ENCODE measurements at regions not wholly inside any gene's neighbourhood (a gene's known extent, or its start where the extent isn't known, plus 50 kb on each side); places are given as distances from the start of the nearest gene placed in this dataset.

DNA sequence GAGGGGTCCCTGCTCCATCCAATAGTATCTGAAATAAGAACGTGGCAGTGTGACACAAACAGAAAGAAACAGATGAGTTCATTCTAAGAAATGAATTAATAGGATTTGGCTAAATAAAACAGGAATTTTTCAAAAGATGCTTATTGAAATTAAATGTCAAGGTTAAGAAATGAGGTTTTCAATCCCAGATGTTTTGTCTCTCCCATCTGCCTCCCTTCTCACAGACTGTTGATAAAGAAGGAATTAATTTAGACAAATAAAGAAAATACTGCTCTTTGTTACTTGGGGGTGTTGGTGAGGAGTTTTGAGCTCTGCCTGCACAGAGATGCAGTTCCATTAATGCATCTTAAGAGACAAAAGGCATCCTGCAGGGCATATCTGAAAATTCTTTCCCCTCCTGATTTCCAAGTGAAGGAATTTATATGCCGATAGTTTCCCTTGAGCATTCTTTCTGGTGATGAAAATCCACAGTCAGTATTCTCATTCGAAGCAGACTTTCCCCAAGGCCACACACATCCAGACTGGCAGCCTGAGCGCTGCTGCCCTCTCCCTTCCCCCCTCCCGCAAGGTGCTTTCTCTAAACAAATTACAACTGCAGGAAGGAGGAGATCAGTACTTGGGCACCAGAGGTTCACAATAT, 385.4 kb upstream of the RND3 start:
- ChIA-PET POLR2A (no interaction called here), CTCF (no interaction called here)
- TF ChIP-seq RBAK (tag by site-specific recombination; IDR thresholded peaks at IDR 0.05) (no peak), ZNF530 (tag by site-specific recombination; IDR thresholded peaks at IDR 0.05; ENCODE audit: low read depth) (no peak), ZIC2 (tag by site-specific recombination; IDR thresholded peaks at IDR 0.05) (no peak), MZF1 (tag by site-specific recombination; IDR thresholded peaks at IDR 0.05; ENCODE audit: borderline replicate concordance) (no peak), BCL11A (tag by site-specific recombination; IDR thresholded peaks at IDR 0.05; ENCODE audit: low read depth) (no peak), ZNF426 (tag by site-specific recombination; IDR thresholded peaks at IDR 0.05) (no peak), ZNF704 (tag by site-specific recombination; IDR thresholded peaks at IDR 0.05) (no peak), ZNF670 (tag by site-specific recombination; IDR thresholded peaks at IDR 0.05; ENCODE audit: low read depth) (no peak), SP3 (tag by site-specific recombination; IDR thresholded peaks at IDR 0.05) (no peak), HOXC10 (CRISPR knock-in tag; IDR thresholded peaks at IDR 0.05) (no peak)
- H3K27ac ChIP-seq (ENCODE audit: extremely low read depth, low read depth, low read length) = no peak overlapping the region
- no peaks in the 10 kb centered on the region for H3K4me1 ChIP-seq (ENCODE audit: control insufficient read depth, insufficient read depth, low read length)
- no peak overlapping the region for H3K4me3 ChIP-seq (ENCODE audit: low read depth, low read length)
- H3K36me3 ChIP-seq (ENCODE audit: control insufficient read depth in 2 of 2, insufficient read depth in 1 of 2, low read length in 2 of 2) = no peaks in the 10 kb centered on the region
- no peaks in the 10 kb centered on the region for H3K9me3 ChIP-seq (ENCODE audit: control insufficient read depth, insufficient read depth, low read depth, low read length)

DNA sequence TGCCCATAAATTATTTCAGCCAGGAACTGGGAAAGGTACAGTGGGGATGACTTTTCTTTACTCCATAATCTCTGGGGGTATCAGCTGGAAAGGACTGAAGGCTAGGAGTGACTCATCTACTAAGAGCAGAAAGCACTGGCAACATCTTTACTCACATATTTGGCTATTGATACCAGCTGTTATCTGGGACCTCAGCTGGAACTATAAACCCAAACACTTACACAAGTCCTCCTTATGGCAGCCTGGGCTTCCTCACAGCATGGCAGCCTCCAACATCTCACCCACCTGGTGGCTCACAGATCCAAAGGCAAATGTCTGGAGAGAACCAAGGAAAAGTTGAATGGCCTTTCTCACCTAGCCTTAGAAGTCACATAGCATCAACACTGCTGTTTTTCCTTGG, 379.0 kb upstream of the RND3 start:
- Histone ChIP-seq H3K27ac (ENCODE audit: extremely low read depth, low read depth, low read length) (no peak overlapping the region), H3K36me3 (ENCODE audit: control insufficient read depth in 2 of 2, insufficient read depth in 1 of 2, low read length in 2 of 2) (no peaks in the 10 kb centered on the region), H3K4me1 (ENCODE audit: control insufficient read depth, insufficient read depth, low read length) (no peaks in the 10 kb centered on the region), H3K9me3 (ENCODE audit: control insufficient read depth, insufficient read depth, low read depth, low read length) (no peaks in the 10 kb centered on the region), H3K4me3 (ENCODE audit: low read depth, low read length) (no peak overlapping the region)
- TF ChIP-seq ZNF132 (tag by site-specific recombination; IDR thresholded peaks at IDR 0.05; ENCODE audit: borderline replicate concordance) = no peak
- no peak for TF ChIP-seq ZNF514 (tag by site-specific recombination; IDR thresholded peaks at IDR 0.05)
- TF ChIP-seq, protein P1, sequence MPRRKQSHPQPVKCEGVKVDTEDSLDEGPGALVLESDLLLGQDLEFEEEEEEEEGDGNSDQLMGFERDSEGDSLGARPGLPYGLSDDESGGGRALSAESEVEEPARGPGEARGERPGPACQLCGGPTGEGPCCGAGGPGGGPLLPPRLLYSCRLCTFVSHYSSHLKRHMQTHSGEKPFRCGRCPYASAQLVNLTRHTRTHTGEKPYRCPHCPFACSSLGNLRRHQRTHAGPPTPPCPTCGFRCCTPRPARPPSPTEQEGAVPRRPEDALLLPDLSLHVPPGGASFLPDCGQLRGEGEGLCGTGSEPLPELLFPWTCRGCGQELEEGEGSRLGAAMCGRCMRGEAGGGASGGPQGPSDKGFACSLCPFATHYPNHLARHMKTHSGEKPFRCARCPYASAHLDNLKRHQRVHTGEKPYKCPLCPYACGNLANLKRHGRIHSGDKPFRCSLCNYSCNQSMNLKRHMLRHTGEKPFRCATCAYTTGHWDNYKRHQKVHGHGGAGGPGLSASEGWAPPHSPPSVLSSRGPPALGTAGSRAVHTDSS (tag by site-specific recombination; IDR thresholded peaks at IDR 0.05) = no peak
- no peak for TF ChIP-seq ZNF302 (tag by site-specific recombination; IDR thresholded peaks at IDR 0.05; ENCODE audit: low read depth)
- TF ChIP-seq ZNF561 (tag by site-specific recombination; IDR thresholded peaks at IDR 0.05; ENCODE audit: borderline replicate concordance) = no peak
- TF ChIP-seq, protein P2, sequence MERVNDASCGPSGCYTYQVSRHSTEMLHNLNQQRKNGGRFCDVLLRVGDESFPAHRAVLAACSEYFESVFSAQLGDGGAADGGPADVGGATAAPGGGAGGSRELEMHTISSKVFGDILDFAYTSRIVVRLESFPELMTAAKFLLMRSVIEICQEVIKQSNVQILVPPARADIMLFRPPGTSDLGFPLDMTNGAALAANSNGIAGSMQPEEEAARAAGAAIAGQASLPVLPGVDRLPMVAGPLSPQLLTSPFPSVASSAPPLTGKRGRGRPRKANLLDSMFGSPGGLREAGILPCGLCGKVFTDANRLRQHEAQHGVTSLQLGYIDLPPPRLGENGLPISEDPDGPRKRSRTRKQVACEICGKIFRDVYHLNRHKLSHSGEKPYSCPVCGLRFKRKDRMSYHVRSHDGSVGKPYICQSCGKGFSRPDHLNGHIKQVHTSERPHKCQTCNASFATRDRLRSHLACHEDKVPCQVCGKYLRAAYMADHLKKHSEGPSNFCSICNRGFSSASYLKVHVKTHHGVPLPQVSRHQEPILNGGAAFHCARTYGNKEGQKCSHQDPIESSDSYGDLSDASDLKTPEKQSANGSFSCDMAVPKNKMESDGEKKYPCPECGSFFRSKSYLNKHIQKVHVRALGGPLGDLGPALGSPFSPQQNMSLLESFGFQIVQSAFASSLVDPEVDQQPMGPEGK (tag by site-specific recombination; IDR thresholded peaks at IDR 0.05) = no peak
- TF ChIP-seq ZSCAN18 (tag by site-specific recombination; IDR thresholded peaks at IDR 0.05) = no peak
- ChIA-PET CTCF (no interaction called here), POLR2A (no interaction called here)

All from HEK293 (cell line).